ENCODE measurements at regions not wholly inside any gene's neighbourhood (a gene's known extent, or its start where the extent isn't known, plus 50 kb on each side); places are given as distances from the start of the nearest gene placed in this dataset.

- no peaks in the 10 kb centered on the region for H3K9me3 ChIP-seq (ENCODE audit: control insufficient read depth, insufficient read depth, low read length)
- no peak overlapping the region for H3K27ac ChIP-seq (ENCODE audit: low read depth, low read length)
- no peaks in the 10 kb centered on the region for H3K36me3 ChIP-seq (ENCODE audit: control insufficient read depth, low read length)
- H3K27me3 ChIP-seq (ENCODE audit: control insufficient read depth, low read length), result no peaks in the 10 kb centered on the region
- no peaks in the 10 kb centered on the region for H3K79me2 ChIP-seq (ENCODE audit: control insufficient read depth, low read length)
- H3K9me2 ChIP-seq (replicated peaks; ENCODE audit: control insufficient read depth, low read length), result no peaks in the 10 kb centered on the region
- H3K4me3 ChIP-seq (ENCODE audit: low read length), result no peak overlapping the region
- TF ChIP-seq EZH2phosphoT487 (IDR thresholded peaks at IDR 0.05; ENCODE audit: borderline replicate concordance, low read length) (no peak), CTCF (IDR thresholded peaks at IDR 0.05; ENCODE audit: low read depth, low read length, poor library complexity, severe bottlenecking) (no peak)
- no peaks in the 10 kb centered on the region for H3K4me1 ChIP-seq (ENCODE audit: control insufficient read depth, low read length)
- no peaks in the 10 kb centered on the region for H3F3A ChIP-seq (ENCODE audit: control insufficient read depth, insufficient read depth)
- H4K20me1 ChIP-seq (ENCODE audit: control insufficient read depth, insufficient read depth, low read depth, low read length), result no peaks in the 10 kb centered on the region
- no peak overlapping the region for H3K4me2 ChIP-seq (ENCODE audit: low read length)
Measured at GRCh38 chr2:142718576-142719155, 158.8 kb upstream of the KYNU start.

GRCh38 chr2:142716463-142717242 is 160.8 kb upstream of the KYNU start:
- H3K27me3 ChIP-seq (ENCODE audit: control insufficient read depth, low read length), result no peaks in the 10 kb centered on the region
- TF ChIP-seq EZH2phosphoT487 (IDR thresholded peaks at IDR 0.05; ENCODE audit: borderline replicate concordance, low read length) (no peak), CTCF (IDR thresholded peaks at IDR 0.05; ENCODE audit: low read depth, low read length, poor library complexity, severe bottlenecking) (no peak)
- no peaks in the 10 kb centered on the region for H3K9me3 ChIP-seq (ENCODE audit: control insufficient read depth, insufficient read depth, low read length)
- no peak overlapping the region for H3K4me3 ChIP-seq (ENCODE audit: low read length)
- no peaks in the 10 kb centered on the region for H3K36me3 ChIP-seq (ENCODE audit: control insufficient read depth, low read length)
- H4K20me1 ChIP-seq (ENCODE audit: control insufficient read depth, insufficient read depth, low read depth, low read length), result no peaks in the 10 kb centered on the region
- H3K27ac ChIP-seq (ENCODE audit: low read depth, low read length), result no peak overlapping the region
- no peak overlapping the region for H3K4me2 ChIP-seq (ENCODE audit: low read length)
- H3K9me2 ChIP-seq (replicated peaks; ENCODE audit: control insufficient read depth, low read length), result no peaks in the 10 kb centered on the region
- no peaks in the 10 kb centered on the region for H3F3A ChIP-seq (ENCODE audit: control insufficient read depth, insufficient read depth)
- no peaks in the 10 kb centered on the region for H3K79me2 ChIP-seq (ENCODE audit: control insufficient read depth, low read length)
- no peaks in the 10 kb centered on the region for H3K4me1 ChIP-seq (ENCODE audit: control insufficient read depth, low read length)

- no peak for TF ChIP-seq EZH2phosphoT487 (IDR thresholded peaks at IDR 0.05; ENCODE audit: borderline replicate concordance, low read length)
- TF ChIP-seq CTCF (IDR thresholded peaks at IDR 0.05; ENCODE audit: low read depth, low read length, poor library complexity, severe bottlenecking), result no peak
- Histone ChIP-seq H3K27ac (ENCODE audit: low read depth, low read length) (no peak overlapping the region), H3K4me1 (ENCODE audit: control insufficient read depth, low read length) (no peaks in the 10 kb centered on the region), H3F3A (ENCODE audit: control insufficient read depth, insufficient read depth) (no peaks in the 10 kb centered on the region), H3K36me3 (ENCODE audit: control insufficient read depth, low read length) (no peaks in the 10 kb centered on the region), H3K4me2 (ENCODE audit: low read length) (no peak overlapping the region), H3K27me3 (ENCODE audit: control insufficient read depth, low read length) (no peaks in the 10 kb centered on the region), H3K4me3 (ENCODE audit: low read length) (no peak overlapping the region), H4K20me1 (ENCODE audit: control insufficient read depth, insufficient read depth, low read depth, low read length) (no peaks in the 10 kb centered on the region), H3K79me2 (ENCODE audit: control insufficient read depth, low read length) (no peaks in the 10 kb centered on the region), H3K9me3 (ENCODE audit: control insufficient read depth, insufficient read depth, low read length) (no peaks in the 10 kb centered on the region), H3K9me2 (replicated peaks; ENCODE audit: control insufficient read depth, low read length) (no peaks in the 10 kb centered on the region)
Measured at GRCh38 chr2:142714600-142714999, 162.9 kb upstream of the KYNU start.

All from DOHH2 (cell line).